B cell (primary cell): ENCODE measurements at regions not wholly inside any gene's neighbourhood (a gene's known extent, or its start where the extent isn't known, plus 50 kb on each side); places are given as distances from the start of the nearest gene placed in this dataset.

Source experiments
- EZH2 ChIP-seq: IDR thresholded peaks from 2 replicates; pipeline ENCODE4 v1.6.1; 2012; ENCODE audit warnings: borderline replicate concordance, low read depth, mild to moderate bottlenecking, moderate library complexity, low read length; ENCODE audit not compliant: insufficient read depth, poor library complexity, severe bottlenecking
- TF ChIP-seq, protein P1 (sequence below): fragments of 200-600 bp; IDR thresholded peaks from one replicate; pipeline ENCODE4 v1.8.0; 2022; ENCODE audit warnings: antibody characterized with exemption, mild to moderate bottlenecking

DNA sequence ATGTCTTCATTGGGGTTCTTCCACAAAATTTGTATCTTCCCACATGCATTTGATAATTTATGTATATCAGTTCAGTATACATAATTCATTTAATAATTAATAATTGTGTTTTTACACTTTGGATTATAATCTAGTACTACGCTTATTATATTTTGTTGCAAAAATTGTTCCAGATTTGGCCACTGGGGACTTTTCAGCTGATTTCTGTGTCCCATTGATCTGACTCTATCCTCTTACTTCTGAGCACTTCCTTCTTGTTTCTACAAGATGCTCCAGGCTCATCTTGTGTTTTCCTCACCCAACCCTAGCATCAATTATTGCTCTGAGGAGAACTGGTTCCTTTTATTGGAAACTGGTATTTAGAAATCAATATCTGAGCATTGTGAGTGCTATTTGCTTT, 215.3 kb upstream of the CDH19 start:
- TF ChIP-seq, protein P1, sequence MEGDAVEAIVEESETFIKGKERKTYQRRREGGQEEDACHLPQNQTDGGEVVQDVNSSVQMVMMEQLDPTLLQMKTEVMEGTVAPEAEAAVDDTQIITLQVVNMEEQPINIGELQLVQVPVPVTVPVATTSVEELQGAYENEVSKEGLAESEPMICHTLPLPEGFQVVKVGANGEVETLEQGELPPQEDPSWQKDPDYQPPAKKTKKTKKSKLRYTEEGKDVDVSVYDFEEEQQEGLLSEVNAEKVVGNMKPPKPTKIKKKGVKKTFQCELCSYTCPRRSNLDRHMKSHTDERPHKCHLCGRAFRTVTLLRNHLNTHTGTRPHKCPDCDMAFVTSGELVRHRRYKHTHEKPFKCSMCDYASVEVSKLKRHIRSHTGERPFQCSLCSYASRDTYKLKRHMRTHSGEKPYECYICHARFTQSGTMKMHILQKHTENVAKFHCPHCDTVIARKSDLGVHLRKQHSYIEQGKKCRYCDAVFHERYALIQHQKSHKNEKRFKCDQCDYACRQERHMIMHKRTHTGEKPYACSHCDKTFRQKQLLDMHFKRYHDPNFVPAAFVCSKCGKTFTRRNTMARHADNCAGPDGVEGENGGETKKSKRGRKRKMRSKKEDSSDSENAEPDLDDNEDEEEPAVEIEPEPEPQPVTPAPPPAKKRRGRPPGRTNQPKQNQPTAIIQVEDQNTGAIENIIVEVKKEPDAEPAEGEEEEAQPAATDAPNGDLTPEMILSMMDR, result no peak
- no peak for TF ChIP-seq EZH2
